PC-3 (cell line): ENCODE measurements at regions not wholly inside any gene's neighbourhood (a gene's known extent, or its start where the extent isn't known, plus 50 kb on each side); places are given as distances from the start of the nearest gene placed in this dataset.

Source experiments
- EZH2 ChIP-seq: fragments of 300-600 bp; sonication (generic); IDR thresholded peaks from one replicate; pipeline ENCODE4 v1.6.1; 2017; ENCODE audit warnings: antibody characterized with exemption, mild to moderate bottlenecking, low read length; ENCODE audit not compliant: unreplicated experiment
- TF ChIP-seq, protein P1 (sequence below): fragments of 300-600 bp; sonication (generic); conservative IDR thresholded peaks from 2 replicates; pipeline ENCODE4 v1.5.1; 2017; ENCODE audit warnings: antibody characterized with exemption, low read depth, mild to moderate bottlenecking, low read length

- TF ChIP-seq, protein P1, sequence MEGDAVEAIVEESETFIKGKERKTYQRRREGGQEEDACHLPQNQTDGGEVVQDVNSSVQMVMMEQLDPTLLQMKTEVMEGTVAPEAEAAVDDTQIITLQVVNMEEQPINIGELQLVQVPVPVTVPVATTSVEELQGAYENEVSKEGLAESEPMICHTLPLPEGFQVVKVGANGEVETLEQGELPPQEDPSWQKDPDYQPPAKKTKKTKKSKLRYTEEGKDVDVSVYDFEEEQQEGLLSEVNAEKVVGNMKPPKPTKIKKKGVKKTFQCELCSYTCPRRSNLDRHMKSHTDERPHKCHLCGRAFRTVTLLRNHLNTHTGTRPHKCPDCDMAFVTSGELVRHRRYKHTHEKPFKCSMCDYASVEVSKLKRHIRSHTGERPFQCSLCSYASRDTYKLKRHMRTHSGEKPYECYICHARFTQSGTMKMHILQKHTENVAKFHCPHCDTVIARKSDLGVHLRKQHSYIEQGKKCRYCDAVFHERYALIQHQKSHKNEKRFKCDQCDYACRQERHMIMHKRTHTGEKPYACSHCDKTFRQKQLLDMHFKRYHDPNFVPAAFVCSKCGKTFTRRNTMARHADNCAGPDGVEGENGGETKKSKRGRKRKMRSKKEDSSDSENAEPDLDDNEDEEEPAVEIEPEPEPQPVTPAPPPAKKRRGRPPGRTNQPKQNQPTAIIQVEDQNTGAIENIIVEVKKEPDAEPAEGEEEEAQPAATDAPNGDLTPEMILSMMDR = no peak
- TF ChIP-seq EZH2 = no peak
Observed at GRCh38 chr2:61634512-61634911, 96.4 kb upstream of the XPO1 start.
